Vagina (tissue), 2 donors: ENCODE measurements at regions not wholly inside any gene's neighbourhood (a gene's known extent, or its start where the extent isn't known, plus 50 kb on each side); places are given as distances from the start of the nearest gene placed in this dataset.

ENCODE experiments used
- DNase-seq, 2 donors: peaks; one replicate each; pipeline ENCODE4 v3.0.0-alpha.2; 2017; ENCODE audit errors: extremely low spot score in 2 of 2
- H3K27ac ChIP-seq: fragments of 200-600 bp; sonication (generic); one replicate; pipeline ENCODE4 v1.5.1; 2019
- H3K27me3 ChIP-seq: fragments of 200-600 bp; sonication (generic); one replicate; pipeline ENCODE4 v1.5.1; 2019
- H3K36me3 ChIP-seq, 2 donors: fragments of 200-600 bp; sonication (generic); one replicate each; pipeline ENCODE4 v1.5.1; 2017 to 2019
- H3K4me1 ChIP-seq: fragments of 200-600 bp; sonication (generic); one replicate; pipeline ENCODE4 v1.5.1; 2019
- H3K4me3 ChIP-seq, 2 donors: fragments of 200-600 bp; sonication (generic); 1 replicate in 1 of 2; 2 replicates in 1 of 2; pipeline ENCODE4 v1.5.1; 2016 to 2019
- H3K9me3 ChIP-seq: fragments of 200-600 bp; sonication (generic); one replicate; pipeline ENCODE4 v1.5.1; 2019
- CTCF ChIP-seq, 3 experiments: fragments of 450-650 bp in 2 of 3; fragments of 200-600 bp in 1 of 3; sonication (generic) in 1 of 3; IDR thresholded peaks; one replicate each; pipeline ENCODE4 v1.5.1; 2017 to 2019; ENCODE audit warnings: antibody characterized with exemption in 3 of 3, mild to moderate bottlenecking in 2 of 3, moderate library complexity in 2 of 3
- POLR2A ChIP-seq, 2 donors: fragments of 450-650 bp; IDR thresholded peaks; one replicate each; pipeline ENCODE4 v1.6.1; 2017; ENCODE audit warnings: antibody characterized with exemption in 2 of 2, mild to moderate bottlenecking in 2 of 2, moderate library complexity in 2 of 2
- POLR2AphosphoS5 ChIP-seq, 2 donors: sonication (generic); formaldehyde crosslinking; IDR thresholded peaks; one replicate each; pipeline ENCODE4 v1.9.0; 2017; ENCODE audit warnings: antibody characterized with exemption in 2 of 2, mild to moderate bottlenecking in 2 of 2, low read depth in 1 of 2; ENCODE audit not compliant: insufficient read depth in 1 of 2
- intact Hi-C: fragments of 100-400 bp; cut with DNase I; formaldehyde crosslinking; loops from one replicate; pipeline ENCODE4 v1.15.1; 2023

- Histone ChIP-seq H3K27me3 (no peaks in the 10 kb centered on the region), H3K36me3 (no peaks in the 10 kb centered on the region), H3K9me3 (no peaks in the 10 kb centered on the region), H3K4me3 (no peak overlapping the region), H3K27ac (no peak overlapping the region), H3K4me1 (peaks cover 18% of the 10 kb centered on the region)
- TF ChIP-seq POLR2AphosphoS5 (IDR thresholded peaks at IDR 0.05; ENCODE audit: insufficient read depth in 1 of 2, low read depth in 1 of 2) (no peak), POLR2A (IDR thresholded peaks at IDR 0.05) (no peak), CTCF (IDR thresholded peaks at IDR 0.05) (no peak)
- no peak for DNase-seq
- intact Hi-C loops: no loop called here
Observed at GRCh38 chr2:15704788-15705115, 113.1 kb downstream of the DDX1 start.

- H3K4me3 ChIP-seq: no peak overlapping the region
- intact Hi-C loops: no loop called here
- H3K27ac ChIP-seq: no peak overlapping the region
- no peaks in the 10 kb centered on the region for H3K9me3 ChIP-seq
- H3K4me1 ChIP-seq: peaks cover 18% of the 10 kb centered on the region
- no peaks in the 10 kb centered on the region for H3K36me3 ChIP-seq
- H3K27me3 ChIP-seq: no peaks in the 10 kb centered on the region
- DNase-seq: no peak
- TF ChIP-seq CTCF (IDR thresholded peaks at IDR 0.05) (no peak), POLR2AphosphoS5 (IDR thresholded peaks at IDR 0.05; ENCODE audit: insufficient read depth in 1 of 2, low read depth in 1 of 2) (no peak), POLR2A (IDR thresholded peaks at IDR 0.05) (no peak)
Observed at GRCh38 chr2:15705310-15705709, 113.6 kb downstream of the DDX1 start.

GRCh38 chr2:15705839-15706386 is 114.2 kb downstream of the DDX1 start:
- Histone ChIP-seq H3K9me3 (no peaks in the 10 kb centered on the region), H3K27ac (no peak overlapping the region), H3K4me3 (no peak overlapping the region), H3K4me1 (peaks cover 18% of the 10 kb centered on the region), H3K27me3 (no peaks in the 10 kb centered on the region), H3K36me3 (no peaks in the 10 kb centered on the region)
- TF ChIP-seq POLR2A (IDR thresholded peaks at IDR 0.05): no peak
- no peak for TF ChIP-seq CTCF (IDR thresholded peaks at IDR 0.05)
- no peak for TF ChIP-seq POLR2AphosphoS5 (IDR thresholded peaks at IDR 0.05; ENCODE audit: insufficient read depth in 1 of 2, low read depth in 1 of 2)
- no peak for DNase-seq
- intact Hi-C loops: no loop called here

- intact Hi-C loops: no loop called here
- Histone ChIP-seq H3K4me1 (peaks cover 18% of the 10 kb centered on the region), H3K9me3 (no peaks in the 10 kb centered on the region), H3K27ac (no peak overlapping the region), H3K27me3 (no peaks in the 10 kb centered on the region), H3K4me3 (no peak overlapping the region), H3K36me3 (no peaks in the 10 kb centered on the region)
- no peak for TF ChIP-seq POLR2A (IDR thresholded peaks at IDR 0.05)
- no peak for TF ChIP-seq CTCF (IDR thresholded peaks at IDR 0.05)
- TF ChIP-seq POLR2AphosphoS5 (IDR thresholded peaks at IDR 0.05; ENCODE audit: insufficient read depth in 1 of 2, low read depth in 1 of 2): no peak
- no peak for DNase-seq
Observed at GRCh38 chr2:15706424-15706823, 114.8 kb downstream of the DDX1 start.

- TF ChIP-seq CTCF (IDR thresholded peaks at IDR 0.05) (no peak), POLR2A (IDR thresholded peaks at IDR 0.05) (no peak), POLR2AphosphoS5 (IDR thresholded peaks at IDR 0.05; ENCODE audit: insufficient read depth in 1 of 2, low read depth in 1 of 2) (no peak)
Observed at GRCh38 chr2:15706986-15707632, 115.4 kb downstream of the DDX1 start.

More at GRCh38 chr2:15706986-15707632, 115.4 kb downstream of the DDX1 start:
- Histone ChIP-seq H3K4me3 (no peak overlapping the region), H3K27me3 (no peaks in the 10 kb centered on the region), H3K4me1 (peaks cover 18% of the 10 kb centered on the region), H3K27ac (no peak overlapping the region), H3K36me3 (no peaks in the 10 kb centered on the region), H3K9me3 (no peaks in the 10 kb centered on the region)
- intact Hi-C loops: no loop called here
- no peak for DNase-seq
